Astrocyte of the cerebellum (primary cell): ENCODE measurements at regions not wholly inside any gene's neighbourhood (a gene's known extent, or its start where the extent isn't known, plus 50 kb on each side); places are given as distances from the start of the nearest gene placed in this dataset.

ENCODE experiments used
- DNase-seq: peaks from one replicate; pipeline ENCODE4 v3.0.0-alpha.2; 2011; ENCODE audit warnings: low read depth
- H3K4me3 ChIP-seq: 2 replicates; pipeline ENCODE4 v1.5.1; 2011; ENCODE audit warnings: mild to moderate bottlenecking, low read depth, low read length, moderate library complexity
- CTCF ChIP-seq: IDR thresholded peaks from 2 replicates; pipeline ENCODE4 v1.5.1; 2012; ENCODE audit warnings: low read length, low read depth, moderate library complexity, mild to moderate bottlenecking; ENCODE audit errors: missing control alignments
- in situ Hi-C: cut with HindIII; loops from 2 replicates; pipeline ENCODE4 v1.10.0; 2017; ENCODE audit warnings: low sequenced_read_pairs

DNA sequence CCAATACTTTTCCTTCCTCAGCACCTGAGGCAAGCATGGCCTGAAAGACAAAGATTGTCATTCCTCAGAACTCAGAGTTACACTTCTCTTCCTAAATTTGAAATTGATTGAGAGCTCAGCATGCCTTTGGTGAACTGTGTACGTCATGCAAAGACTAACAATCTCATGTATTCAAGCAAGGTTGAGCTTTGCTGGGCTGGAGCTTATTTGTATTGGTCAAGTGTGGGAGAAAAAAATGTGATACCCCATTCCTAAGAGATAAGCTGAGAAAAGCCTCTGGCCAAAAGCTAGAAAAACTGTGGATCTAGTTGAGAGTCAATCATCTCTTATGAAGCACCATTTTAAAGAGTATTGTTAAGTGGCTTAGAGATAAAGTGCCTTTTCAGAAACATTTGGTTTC is 392.2 kb downstream of the RASEF start:
- in situ Hi-C loops = no loop called here
- DNase-seq = no peak
- no peak overlapping the region for H3K4me3 ChIP-seq
- no peak for TF ChIP-seq CTCF

DNA sequence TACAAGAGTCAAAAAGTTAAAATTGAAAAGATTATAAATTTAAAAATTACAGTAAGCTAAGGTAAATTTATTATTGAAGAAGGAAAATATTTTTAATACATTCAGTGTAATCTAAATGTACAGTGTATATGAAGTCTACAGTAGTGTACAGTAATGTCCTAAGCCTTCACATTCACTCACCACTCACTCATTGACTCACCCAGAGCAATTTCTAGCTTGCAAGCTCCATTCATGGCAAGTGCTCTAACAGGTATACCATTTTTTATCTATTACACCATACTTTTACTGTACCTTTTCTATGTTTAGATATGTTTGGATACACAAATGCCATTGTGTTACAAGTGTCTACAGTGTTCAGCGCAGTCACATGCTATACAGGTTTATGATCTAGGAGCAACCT is 389.7 kb downstream of the RASEF start:
- no peak for DNase-seq
- no peak for TF ChIP-seq CTCF
- in situ Hi-C loops = no loop called here
- no peak overlapping the region for H3K4me3 ChIP-seq

DNA sequence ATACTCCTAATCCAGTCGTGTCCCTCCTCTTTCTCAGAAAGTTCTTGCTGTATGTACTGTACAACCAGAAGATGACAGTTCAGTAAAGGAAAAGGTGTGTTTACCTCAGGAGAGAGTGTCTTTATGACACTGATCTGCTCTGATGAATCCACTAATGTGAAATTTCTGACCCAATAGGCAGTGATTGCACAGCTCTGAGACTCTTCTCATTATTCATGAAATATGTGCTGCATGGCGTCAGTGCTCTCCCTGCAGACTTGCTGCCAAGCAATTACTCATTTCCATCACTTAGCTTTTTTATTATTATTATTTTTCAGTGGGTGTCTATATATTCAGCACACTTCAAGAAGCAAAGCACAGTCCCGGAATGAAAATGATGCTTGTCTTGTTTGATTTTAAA is 389.0 kb downstream of the RASEF start:
- TF ChIP-seq CTCF = no peak
- DNase-seq = no peak
- no peak overlapping the region for H3K4me3 ChIP-seq
- in situ Hi-C loops = no loop called here

- DNase-seq = no peak
- in situ Hi-C loops = no loop called here
- H3K4me3 ChIP-seq = no peak overlapping the region
- no peak for TF ChIP-seq CTCF
These were observed 387.8 kb downstream of the RASEF start for GRCh38 chr9:82675102-82675501.

- DNase-seq = no peak
- in situ Hi-C loops = no loop called here
- no peak overlapping the region for H3K4me3 ChIP-seq
- no peak for TF ChIP-seq CTCF
These were observed 387.3 kb downstream of the RASEF start for GRCh38 chr9:82675605-82676004.

- no peak overlapping the region for H3K4me3 ChIP-seq
- no peak for TF ChIP-seq CTCF
- in situ Hi-C loops = no loop called here
- DNase-seq = no peak
These were observed 385.9 kb downstream of the RASEF start for GRCh38 chr9:82677086-82677485.

GRCh38 chr9:82679472-82679871 is 383.5 kb downstream of the RASEF start:
- H3K4me3 ChIP-seq = no peak overlapping the region
- DNase-seq = no peak
- no peak for TF ChIP-seq CTCF
- in situ Hi-C loops = no loop called here
